ENCODE measurements at regions not wholly inside any gene's neighbourhood (a gene's known extent, or its start where the extent isn't known, plus 50 kb on each side); places are given as distances from the start of the nearest gene placed in this dataset.

- H3K36me3 ChIP-seq (replicated peaks in 1 of 2; ENCODE audit: control insufficient read depth in 1 of 2, insufficient read depth in 2 of 2, low read length in 2 of 2) = no peaks in the 10 kb centered on the region
- H3K36me3 Mint-ChIP-seq = no peaks in the 10 kb centered on the region
- peaks cover 4 to 6% of the 10 kb centered on the region in 2 donors for H3K9me3 ChIP-seq (replicated peaks in 1 of 2; ENCODE audit: control insufficient read depth in 1 of 2, insufficient read depth in 1 of 2, low read length in 2 of 2)
- H3K27me3 Mint-ChIP-seq (ENCODE audit: low read depth in 3 of 3) = peaks cover 0 to 2% (median 0%) of the 10 kb centered on the region in 3 donors
- no peak for DNase-seq
- H3K4me2 ChIP-seq (replicated peaks; ENCODE audit: extremely low read depth, low read length, poor library complexity, severe bottlenecking) = no peak overlapping the region
- H3K27me3 ChIP-seq (ENCODE audit: control insufficient read depth in 2 of 2, insufficient read depth in 2 of 2, low read length in 2 of 2) = no peaks in the 10 kb centered on the region
- H3K9ac ChIP-seq (ENCODE audit: insufficient read depth, low read length, poor library complexity, severe bottlenecking) = no peak overlapping the region
- no peak overlapping the region for H3K4me3 Mint-ChIP-seq
- intact Hi-C loops (cut with micrococcal nuclease) = no loop called here
- H3K4me3 ChIP-seq (replicated peaks in 1 of 3; ENCODE audit: low read depth in 2 of 3, low read length in 3 of 3) = no peak overlapping the region
- H2AFZ ChIP-seq (ENCODE audit: insufficient read depth, low read depth, low read length, poor library complexity, severe bottlenecking) = no peak overlapping the region
- no peak overlapping the region for H3K27ac Mint-ChIP-seq
- H3K79me2 ChIP-seq (ENCODE audit: insufficient read depth, low read length) = no peaks in the 10 kb centered on the region
- no peaks in the 10 kb centered on the region for H3K4me1 Mint-ChIP-seq
- no peak for TF ChIP-seq CTCF (IDR thresholded peaks at IDR 0.05)
- H3K27ac ChIP-seq (ENCODE audit: low read depth in 1 of 2, low read length in 2 of 2) = no peak overlapping the region
- H3K9me3 Mint-ChIP-seq = peaks cover 0 to 6% (median 2%) of the 10 kb centered on the region in 7 donors
- H3K4me1 ChIP-seq (ENCODE audit: control insufficient read depth in 1 of 2, insufficient read depth in 2 of 2, low read length in 2 of 2) = no peaks in the 10 kb centered on the region
- H4K20me1 ChIP-seq (ENCODE audit: insufficient read depth, low read length) = no peaks in the 10 kb centered on the region
Observed at GRCh38 chr20:22003680-22004079, 298.2 kb downstream of the PAX1 start.

- Mint-ChIP-seq H3K27me3 (ENCODE audit: low read depth in 3 of 3) (peaks cover 0 to 3% (median 0%) of the 10 kb centered on the region in 3 donors), H3K36me3 (no peaks in the 10 kb centered on the region), H3K9me3 (peaks cover 0 to 3% (median 0%) of the 10 kb centered on the region in 7 donors), H3K27ac (no peak overlapping the region), H3K4me1 (no peaks in the 10 kb centered on the region), H3K4me3 (no peak overlapping the region)
- TF ChIP-seq CTCF (IDR thresholded peaks at IDR 0.05) = no peak
- Histone ChIP-seq H3K27me3 (ENCODE audit: control insufficient read depth in 2 of 2, insufficient read depth in 2 of 2, low read length in 2 of 2) (no peaks in the 10 kb centered on the region), H3K4me3 (replicated peaks in 1 of 3; ENCODE audit: low read depth in 2 of 3, low read length in 3 of 3) (no peak overlapping the region), H3K4me2 (replicated peaks; ENCODE audit: extremely low read depth, low read length, poor library complexity, severe bottlenecking) (no peak overlapping the region), H2AFZ (ENCODE audit: insufficient read depth, low read depth, low read length, poor library complexity, severe bottlenecking) (no peak overlapping the region), H3K9me3 (replicated peaks in 1 of 2; ENCODE audit: control insufficient read depth in 1 of 2, insufficient read depth in 1 of 2, low read length in 2 of 2) (peaks cover 0 to under 1% of the 10 kb centered on the region in 2 donors), H3K4me1 (ENCODE audit: control insufficient read depth in 1 of 2, insufficient read depth in 2 of 2, low read length in 2 of 2) (no peaks in the 10 kb centered on the region), H3K9ac (ENCODE audit: insufficient read depth, low read length, poor library complexity, severe bottlenecking) (no peak overlapping the region), H3K27ac (ENCODE audit: low read depth in 1 of 2, low read length in 2 of 2) (no peak overlapping the region), H4K20me1 (ENCODE audit: insufficient read depth, low read length) (no peaks in the 10 kb centered on the region), H3K36me3 (replicated peaks in 1 of 2; ENCODE audit: control insufficient read depth in 1 of 2, insufficient read depth in 2 of 2, low read length in 2 of 2) (no peaks in the 10 kb centered on the region), H3K79me2 (ENCODE audit: insufficient read depth, low read length) (no peaks in the 10 kb centered on the region)
- DNase-seq = no peak
- WGBS (ENCODE audit: insufficient coverage) = no CpG with 5 or more reads among the region's 1 CpG
- intact Hi-C loops (cut with micrococcal nuclease) = no loop called here
Observed at GRCh38 chr20:22001886-22002285, 296.4 kb downstream of the PAX1 start.

Measured in CD14-positive monocyte (primary cell).